ENCODE measurements at regions not wholly inside any gene's neighbourhood (a gene's known extent, or its start where the extent isn't known, plus 50 kb on each side); places are given as distances from the start of the nearest gene placed in this dataset.

DNA sequence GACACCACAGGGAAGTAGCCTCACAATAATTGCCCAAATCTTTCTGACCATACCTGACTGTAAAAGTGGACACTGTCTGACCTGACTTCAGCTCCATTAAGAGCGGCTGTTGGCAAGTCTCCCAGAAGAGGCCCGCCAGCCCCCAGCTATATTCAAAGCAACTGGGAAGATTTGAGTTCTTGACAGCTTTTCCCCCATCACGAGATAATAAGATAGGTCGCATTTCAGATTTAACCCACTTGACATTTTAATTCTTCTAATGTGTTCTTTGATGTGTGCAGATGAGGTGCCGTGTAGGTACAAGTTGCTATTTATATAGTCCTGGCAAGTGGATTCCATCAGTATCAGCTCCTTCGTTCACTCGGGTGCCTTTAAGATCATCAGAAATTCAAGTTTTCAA, 345.7 kb downstream of the DRD1 start:
- Histone ChIP-seq H3K79me2 (ENCODE audit: control insufficient read depth, low read length) (no peaks in the 10 kb centered on the region), H4K20me1 (ENCODE audit: control insufficient read depth, insufficient read depth, low read depth, low read length) (no peaks in the 10 kb centered on the region), H3F3A (ENCODE audit: control insufficient read depth, insufficient read depth) (no peaks in the 10 kb centered on the region), H3K4me2 (ENCODE audit: low read length) (no peak overlapping the region), H3K27me3 (ENCODE audit: control insufficient read depth, low read length) (no peaks in the 10 kb centered on the region), H3K36me3 (ENCODE audit: control insufficient read depth, low read length) (no peaks in the 10 kb centered on the region), H3K9me2 (replicated peaks; ENCODE audit: control insufficient read depth, low read length) (no peaks in the 10 kb centered on the region), H3K4me1 (ENCODE audit: control insufficient read depth, low read length) (no peaks in the 10 kb centered on the region), H3K4me3 (ENCODE audit: low read length) (no peak overlapping the region), H3K27ac (ENCODE audit: low read depth, low read length) (no peak overlapping the region), H3K9me3 (ENCODE audit: control insufficient read depth, insufficient read depth, low read length) (no peaks in the 10 kb centered on the region)
- TF ChIP-seq, protein P1, sequence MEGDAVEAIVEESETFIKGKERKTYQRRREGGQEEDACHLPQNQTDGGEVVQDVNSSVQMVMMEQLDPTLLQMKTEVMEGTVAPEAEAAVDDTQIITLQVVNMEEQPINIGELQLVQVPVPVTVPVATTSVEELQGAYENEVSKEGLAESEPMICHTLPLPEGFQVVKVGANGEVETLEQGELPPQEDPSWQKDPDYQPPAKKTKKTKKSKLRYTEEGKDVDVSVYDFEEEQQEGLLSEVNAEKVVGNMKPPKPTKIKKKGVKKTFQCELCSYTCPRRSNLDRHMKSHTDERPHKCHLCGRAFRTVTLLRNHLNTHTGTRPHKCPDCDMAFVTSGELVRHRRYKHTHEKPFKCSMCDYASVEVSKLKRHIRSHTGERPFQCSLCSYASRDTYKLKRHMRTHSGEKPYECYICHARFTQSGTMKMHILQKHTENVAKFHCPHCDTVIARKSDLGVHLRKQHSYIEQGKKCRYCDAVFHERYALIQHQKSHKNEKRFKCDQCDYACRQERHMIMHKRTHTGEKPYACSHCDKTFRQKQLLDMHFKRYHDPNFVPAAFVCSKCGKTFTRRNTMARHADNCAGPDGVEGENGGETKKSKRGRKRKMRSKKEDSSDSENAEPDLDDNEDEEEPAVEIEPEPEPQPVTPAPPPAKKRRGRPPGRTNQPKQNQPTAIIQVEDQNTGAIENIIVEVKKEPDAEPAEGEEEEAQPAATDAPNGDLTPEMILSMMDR (IDR thresholded peaks at IDR 0.05; ENCODE audit: low read depth, low read length, poor library complexity, severe bottlenecking): no peak
- TF ChIP-seq EZH2phosphoT487 (IDR thresholded peaks at IDR 0.05; ENCODE audit: borderline replicate concordance, low read length): no peak

DNA sequence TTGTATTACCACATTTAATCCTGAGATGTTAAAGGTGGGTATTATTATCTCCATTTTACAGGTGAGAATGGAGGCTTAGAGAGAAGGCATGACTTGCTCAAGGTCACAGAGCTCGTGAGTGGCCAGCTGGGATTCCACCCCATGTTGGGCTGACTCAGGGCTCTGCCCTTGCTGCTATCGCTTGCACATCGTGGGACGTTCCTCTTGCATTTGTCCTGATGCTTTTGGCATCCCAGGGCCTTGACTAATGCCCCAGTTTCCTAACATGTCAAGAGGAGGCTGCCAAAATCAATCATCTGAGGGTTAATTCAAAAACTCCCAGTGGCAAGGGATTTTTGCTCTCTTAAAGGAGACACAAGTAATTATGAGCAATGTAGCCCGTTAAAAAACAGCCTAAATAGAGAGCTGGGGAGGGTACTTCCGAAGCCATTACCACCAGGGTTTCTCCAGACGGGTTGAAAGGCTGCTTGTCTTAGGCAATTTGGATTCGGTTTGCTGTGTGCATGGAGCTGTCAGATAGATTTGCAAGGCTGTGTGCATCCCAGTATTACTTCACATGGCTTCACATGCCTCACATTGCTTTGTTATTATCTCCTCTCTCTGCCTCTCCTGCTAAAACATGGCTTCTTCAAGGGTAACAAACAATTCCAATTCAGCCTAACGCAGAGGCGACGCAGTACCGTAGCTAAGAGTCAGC, 347.4 kb downstream of the DRD1 start:
- H3K27ac ChIP-seq (ENCODE audit: low read depth, low read length): no peak overlapping the region
- no peak overlapping the region for H3K4me2 ChIP-seq (ENCODE audit: low read length)
- H3K36me3 ChIP-seq (ENCODE audit: control insufficient read depth, low read length): no peaks in the 10 kb centered on the region
- H3K9me3 ChIP-seq (ENCODE audit: control insufficient read depth, insufficient read depth, low read length): no peaks in the 10 kb centered on the region
- H3K79me2 ChIP-seq (ENCODE audit: control insufficient read depth, low read length): no peaks in the 10 kb centered on the region
- TF ChIP-seq, protein P1 (IDR thresholded peaks at IDR 0.05; ENCODE audit: low read depth, low read length, poor library complexity, severe bottlenecking): no peak
- TF ChIP-seq EZH2phosphoT487 (IDR thresholded peaks at IDR 0.05; ENCODE audit: borderline replicate concordance, low read length): no peak
- no peaks in the 10 kb centered on the region for H4K20me1 ChIP-seq (ENCODE audit: control insufficient read depth, insufficient read depth, low read depth, low read length)
- H3F3A ChIP-seq (ENCODE audit: control insufficient read depth, insufficient read depth): no peaks in the 10 kb centered on the region
- H3K4me3 ChIP-seq (ENCODE audit: low read length): no peak overlapping the region
- H3K9me2 ChIP-seq (replicated peaks; ENCODE audit: control insufficient read depth, low read length): no peaks in the 10 kb centered on the region
- H3K4me1 ChIP-seq (ENCODE audit: control insufficient read depth, low read length): no peaks in the 10 kb centered on the region
- no peaks in the 10 kb centered on the region for H3K27me3 ChIP-seq (ENCODE audit: control insufficient read depth, low read length)

DNA sequence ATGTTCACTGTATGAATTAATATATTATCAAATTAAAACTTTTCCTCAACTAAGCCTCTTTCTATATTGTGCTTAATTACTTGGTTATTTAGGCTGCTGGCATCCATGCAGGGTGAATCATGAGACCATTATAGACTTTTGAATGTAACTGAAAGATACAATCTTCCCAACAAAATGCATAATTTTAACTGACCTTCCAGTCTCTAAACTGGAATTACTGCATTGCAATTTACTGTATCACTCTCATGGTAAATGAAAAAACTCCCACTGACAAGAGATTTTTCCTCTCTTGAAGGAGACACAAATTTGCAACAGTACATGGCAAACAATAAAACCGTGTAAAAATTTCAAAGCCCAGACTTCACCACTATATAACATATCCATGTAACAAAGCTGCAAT, 349.5 kb downstream of the DRD1 start:
- Histone ChIP-seq H3K27ac (ENCODE audit: low read depth, low read length) (no peak overlapping the region), H3K27me3 (ENCODE audit: control insufficient read depth, low read length) (no peaks in the 10 kb centered on the region), H3F3A (ENCODE audit: control insufficient read depth, insufficient read depth) (no peaks in the 10 kb centered on the region), H3K4me2 (ENCODE audit: low read length) (no peak overlapping the region), H3K4me1 (ENCODE audit: control insufficient read depth, low read length) (no peaks in the 10 kb centered on the region), H3K36me3 (ENCODE audit: control insufficient read depth, low read length) (no peaks in the 10 kb centered on the region), H3K9me2 (replicated peaks; ENCODE audit: control insufficient read depth, low read length) (no peaks in the 10 kb centered on the region), H3K9me3 (ENCODE audit: control insufficient read depth, insufficient read depth, low read length) (no peaks in the 10 kb centered on the region), H4K20me1 (ENCODE audit: control insufficient read depth, insufficient read depth, low read depth, low read length) (no peaks in the 10 kb centered on the region), H3K4me3 (ENCODE audit: low read length) (no peak overlapping the region), H3K79me2 (ENCODE audit: control insufficient read depth, low read length) (no peaks in the 10 kb centered on the region)
- TF ChIP-seq, protein P1 (IDR thresholded peaks at IDR 0.05; ENCODE audit: low read depth, low read length, poor library complexity, severe bottlenecking): no peak
- no peak for TF ChIP-seq EZH2phosphoT487 (IDR thresholded peaks at IDR 0.05; ENCODE audit: borderline replicate concordance, low read length)

All from DOHH2 (cell line).